ENCODE measurements at regions not wholly inside any gene's neighbourhood (a gene's known extent, or its start where the extent isn't known, plus 50 kb on each side); places are given as distances from the start of the nearest gene placed in this dataset.

DNA sequence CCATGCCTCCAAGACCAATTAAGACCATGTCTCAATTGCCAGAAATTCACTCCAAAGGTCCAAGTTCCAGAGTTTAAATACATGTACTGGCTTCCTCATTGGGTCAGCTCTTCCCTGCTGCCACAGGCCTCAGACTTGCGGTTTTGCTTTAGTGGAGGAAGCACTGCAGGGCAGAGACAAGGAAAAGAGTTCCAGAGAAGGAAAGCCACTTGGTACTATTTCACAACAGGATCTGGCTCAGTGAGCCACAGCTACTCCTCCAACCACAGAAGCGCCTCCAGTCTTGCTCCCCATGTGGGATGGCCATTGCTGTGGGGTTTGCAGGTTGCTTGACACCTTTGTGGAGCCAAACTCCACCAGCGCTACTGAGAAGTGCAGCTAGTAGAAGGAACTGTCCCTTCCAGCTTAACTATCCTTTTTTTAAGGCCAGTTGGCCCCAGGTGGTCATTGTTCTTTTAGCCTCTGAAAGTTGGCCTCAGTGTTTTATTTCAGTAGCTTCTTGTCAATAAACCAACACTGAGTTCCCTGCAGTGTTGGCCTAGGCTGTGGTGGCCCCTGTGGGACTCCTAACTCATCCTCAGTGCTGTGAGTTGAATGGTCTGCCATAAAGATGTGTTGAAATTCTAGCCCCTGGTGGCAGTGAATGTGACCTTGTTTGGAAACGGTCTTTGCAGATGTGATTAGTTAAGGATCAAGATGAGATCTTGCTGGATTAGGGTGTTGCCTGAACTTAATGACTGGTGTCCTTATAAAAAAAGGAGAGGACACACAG, 93.7 kb upstream of the DAP start:
- no peak for TF ChIP-seq POLR2A (IDR thresholded peaks at IDR 0.05)
- TF ChIP-seq, protein P1, sequence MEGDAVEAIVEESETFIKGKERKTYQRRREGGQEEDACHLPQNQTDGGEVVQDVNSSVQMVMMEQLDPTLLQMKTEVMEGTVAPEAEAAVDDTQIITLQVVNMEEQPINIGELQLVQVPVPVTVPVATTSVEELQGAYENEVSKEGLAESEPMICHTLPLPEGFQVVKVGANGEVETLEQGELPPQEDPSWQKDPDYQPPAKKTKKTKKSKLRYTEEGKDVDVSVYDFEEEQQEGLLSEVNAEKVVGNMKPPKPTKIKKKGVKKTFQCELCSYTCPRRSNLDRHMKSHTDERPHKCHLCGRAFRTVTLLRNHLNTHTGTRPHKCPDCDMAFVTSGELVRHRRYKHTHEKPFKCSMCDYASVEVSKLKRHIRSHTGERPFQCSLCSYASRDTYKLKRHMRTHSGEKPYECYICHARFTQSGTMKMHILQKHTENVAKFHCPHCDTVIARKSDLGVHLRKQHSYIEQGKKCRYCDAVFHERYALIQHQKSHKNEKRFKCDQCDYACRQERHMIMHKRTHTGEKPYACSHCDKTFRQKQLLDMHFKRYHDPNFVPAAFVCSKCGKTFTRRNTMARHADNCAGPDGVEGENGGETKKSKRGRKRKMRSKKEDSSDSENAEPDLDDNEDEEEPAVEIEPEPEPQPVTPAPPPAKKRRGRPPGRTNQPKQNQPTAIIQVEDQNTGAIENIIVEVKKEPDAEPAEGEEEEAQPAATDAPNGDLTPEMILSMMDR (IDR thresholded peaks at IDR 0.05 in 4 of 5, conservative IDR thresholded peaks at IDR 0.05 in 1 of 5): no peak

Measured in gastrocnemius medialis (tissue), 4 donors.